ENCODE measurements at regions not wholly inside any gene's neighbourhood (a gene's known extent, or its start where the extent isn't known, plus 50 kb on each side); places are given as distances from the start of the nearest gene placed in this dataset.
A peak's percentile ranks its signal among the peaks of the same experiment; 100 is the strongest.

DNA sequence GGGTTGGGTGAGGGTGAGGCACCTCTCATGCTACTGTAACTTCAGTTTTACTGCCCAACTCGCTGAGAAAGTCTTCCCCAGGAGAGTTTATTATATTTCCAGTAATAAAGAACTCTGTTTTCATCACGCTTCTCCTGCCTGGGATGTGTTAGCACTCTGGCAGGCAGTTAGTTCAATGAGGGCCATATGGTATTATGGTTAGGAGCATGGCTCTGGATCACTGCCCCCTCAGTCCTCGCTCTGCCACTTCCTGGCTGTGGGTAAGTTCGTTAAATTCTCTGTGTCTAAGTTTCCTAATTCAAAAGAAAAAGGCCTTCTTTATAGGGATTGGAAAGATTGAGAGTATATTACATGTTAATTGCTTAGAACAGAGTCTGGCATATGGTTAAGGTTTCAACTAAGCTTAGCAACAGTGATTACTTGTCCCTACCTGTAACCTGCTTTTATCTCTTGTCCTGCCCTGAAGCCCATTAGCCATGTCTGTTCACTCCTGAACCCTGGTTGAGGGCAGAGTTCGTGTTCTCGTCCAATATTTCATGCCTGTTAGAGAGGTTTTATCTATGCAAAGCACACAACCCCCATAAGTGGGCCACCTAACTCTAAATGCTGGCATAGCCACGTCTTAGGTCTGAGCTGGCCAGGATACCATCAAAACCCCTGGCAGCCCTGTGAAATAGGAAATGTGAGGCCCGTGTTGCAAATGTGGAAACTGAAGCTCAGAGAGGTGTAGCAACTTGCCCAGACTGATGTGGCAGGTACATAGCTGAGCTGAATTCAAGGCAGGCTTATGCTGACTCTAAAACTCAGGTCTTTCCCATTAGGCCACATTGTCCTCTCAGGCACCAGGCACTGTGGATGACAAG lies 342.5 kb upstream of the JARID2 start:
- DNase-seq: no peak

DNA sequence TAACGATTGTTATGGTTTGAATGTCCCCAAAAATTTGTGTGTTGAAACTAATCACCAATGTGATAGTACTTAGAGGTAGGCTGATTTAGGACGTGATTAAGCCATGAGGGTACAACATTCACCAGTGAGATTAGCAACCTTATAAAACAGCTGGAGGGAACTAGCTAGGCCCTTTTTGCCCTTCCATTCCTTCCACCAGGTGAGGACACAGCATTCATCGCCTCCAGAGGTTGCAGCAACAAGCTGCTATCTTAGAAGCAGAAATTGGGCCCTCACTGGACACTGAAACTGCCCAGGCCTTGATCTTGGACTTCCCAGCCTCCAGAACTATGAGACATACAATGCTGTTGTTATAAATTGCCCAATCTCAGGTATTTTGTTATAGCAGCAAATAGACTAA lies 340.7 kb upstream of the JARID2 start:
- DNase-seq: no peak

DNA sequence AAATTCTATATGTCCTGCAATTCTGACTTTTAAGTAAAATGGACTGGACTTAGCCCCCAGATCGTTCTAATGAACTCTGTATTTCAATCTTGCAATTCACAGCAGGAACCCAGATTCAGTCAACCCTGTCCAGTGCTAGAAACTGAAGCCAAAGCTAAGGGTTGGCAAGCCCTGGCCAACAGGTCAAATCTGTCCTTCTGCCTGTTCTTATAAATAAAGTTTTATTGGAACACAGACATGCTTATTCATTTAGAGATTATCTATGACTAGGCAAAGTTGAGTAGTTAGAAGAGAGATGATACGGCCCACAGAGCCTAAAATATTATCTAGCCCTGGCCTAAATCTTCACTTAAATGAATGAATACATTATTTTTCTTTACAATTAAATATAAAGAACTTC lies 339.2 kb upstream of the JARID2 start:
- no peak for DNase-seq

DNA sequence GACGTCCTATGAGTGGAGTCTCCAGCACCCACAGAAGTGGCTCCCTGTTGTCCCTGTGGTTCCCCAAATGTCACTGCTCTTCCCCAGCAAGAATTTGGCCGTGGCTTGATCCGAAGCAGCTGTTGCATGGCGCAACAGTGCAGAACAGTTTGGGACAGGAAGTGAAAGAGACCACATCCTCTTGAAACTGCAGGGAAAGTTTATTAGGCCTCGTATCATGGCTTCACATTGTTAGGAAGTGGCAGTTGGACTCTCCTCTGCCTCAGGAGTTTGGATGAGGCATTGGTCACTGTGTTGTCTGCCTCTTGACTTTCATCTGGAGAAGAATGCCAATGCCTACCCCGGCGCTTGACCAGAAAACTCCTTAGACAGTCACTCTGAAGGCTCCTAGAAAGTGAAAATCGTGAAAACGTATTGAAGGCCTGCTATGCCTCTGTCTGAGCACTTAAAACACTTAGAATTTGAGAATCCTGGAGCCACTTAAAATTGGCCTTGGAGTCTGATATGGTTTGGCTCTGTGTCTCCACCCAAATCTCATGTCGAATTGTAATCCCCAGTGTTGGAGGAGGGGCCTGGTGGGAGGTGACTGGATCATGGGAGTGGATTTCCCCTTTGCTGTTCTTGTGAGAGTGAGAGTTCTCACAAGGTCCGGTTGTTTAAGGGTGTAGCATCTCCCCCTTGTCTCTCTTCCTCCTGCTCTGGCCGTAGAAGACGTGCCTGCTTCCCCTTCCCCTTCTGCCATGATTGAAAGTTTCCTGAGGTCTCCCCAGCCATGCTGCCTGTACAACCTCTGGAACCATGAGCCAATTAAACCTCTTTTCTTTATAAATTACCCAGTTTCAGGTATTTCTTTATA lies 334.9 kb upstream of the JARID2 start:
- no peak for DNase-seq

DNA sequence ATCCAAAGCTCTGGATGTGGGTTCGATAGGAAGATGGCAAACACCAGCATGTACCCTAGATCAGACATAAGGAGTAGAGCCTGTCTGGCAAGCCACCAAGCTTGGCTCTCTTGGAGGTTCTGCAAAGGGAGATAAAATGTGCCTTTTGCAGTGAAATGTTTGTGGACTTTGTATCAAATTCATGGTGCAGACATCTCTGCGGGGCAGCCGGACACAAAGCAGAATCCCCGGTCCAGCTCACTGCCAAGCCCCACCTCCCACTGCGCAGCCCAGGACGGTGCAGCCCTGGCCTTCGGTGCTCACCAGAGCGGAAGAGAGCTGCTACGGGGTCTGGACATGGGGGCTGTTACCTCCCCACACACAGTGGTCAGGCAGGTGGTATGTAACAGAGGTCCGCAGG lies 333.6 kb upstream of the JARID2 start:
- no peak for DNase-seq

DNA sequence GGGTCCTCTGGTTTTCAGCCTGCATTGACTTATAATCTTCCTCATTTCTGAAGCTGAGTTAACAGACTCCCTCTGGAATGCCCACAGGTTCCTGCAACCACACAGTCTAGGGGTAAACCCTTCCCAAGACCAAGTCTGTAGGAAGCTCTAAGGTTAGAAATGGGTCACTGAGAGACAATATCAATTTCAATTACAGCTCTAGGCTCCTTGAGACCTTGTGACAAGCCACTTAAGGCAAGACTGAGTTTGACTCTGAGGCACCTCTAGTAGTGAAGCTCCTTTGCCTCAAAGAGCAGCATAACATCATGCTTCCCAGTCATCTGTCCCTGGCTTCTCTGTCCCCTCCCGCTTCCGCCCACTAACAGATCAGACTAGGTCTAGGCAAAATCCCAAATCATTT lies 333.2 kb upstream of the JARID2 start:
- DNase-seq: no peak

DNA sequence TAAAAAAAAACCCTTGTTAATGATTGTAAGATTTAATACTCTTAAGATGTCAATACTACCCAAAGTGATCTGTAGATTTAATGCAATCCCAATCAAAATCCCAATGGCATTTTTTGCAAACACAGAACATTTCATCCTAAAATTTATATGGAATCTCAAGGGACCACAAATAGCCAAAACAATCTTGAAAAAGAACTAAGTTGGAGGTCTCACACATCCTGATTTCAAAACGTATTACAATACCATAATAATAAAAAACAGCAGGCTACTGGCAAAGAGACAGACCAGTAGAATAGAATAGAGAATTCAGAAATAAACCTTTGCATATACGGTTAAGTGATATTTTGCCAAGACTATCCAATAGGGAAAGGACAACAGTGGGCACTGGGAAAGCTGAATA lies 331.9 kb upstream of the JARID2 start:
- DNase-seq: no peak

DNA sequence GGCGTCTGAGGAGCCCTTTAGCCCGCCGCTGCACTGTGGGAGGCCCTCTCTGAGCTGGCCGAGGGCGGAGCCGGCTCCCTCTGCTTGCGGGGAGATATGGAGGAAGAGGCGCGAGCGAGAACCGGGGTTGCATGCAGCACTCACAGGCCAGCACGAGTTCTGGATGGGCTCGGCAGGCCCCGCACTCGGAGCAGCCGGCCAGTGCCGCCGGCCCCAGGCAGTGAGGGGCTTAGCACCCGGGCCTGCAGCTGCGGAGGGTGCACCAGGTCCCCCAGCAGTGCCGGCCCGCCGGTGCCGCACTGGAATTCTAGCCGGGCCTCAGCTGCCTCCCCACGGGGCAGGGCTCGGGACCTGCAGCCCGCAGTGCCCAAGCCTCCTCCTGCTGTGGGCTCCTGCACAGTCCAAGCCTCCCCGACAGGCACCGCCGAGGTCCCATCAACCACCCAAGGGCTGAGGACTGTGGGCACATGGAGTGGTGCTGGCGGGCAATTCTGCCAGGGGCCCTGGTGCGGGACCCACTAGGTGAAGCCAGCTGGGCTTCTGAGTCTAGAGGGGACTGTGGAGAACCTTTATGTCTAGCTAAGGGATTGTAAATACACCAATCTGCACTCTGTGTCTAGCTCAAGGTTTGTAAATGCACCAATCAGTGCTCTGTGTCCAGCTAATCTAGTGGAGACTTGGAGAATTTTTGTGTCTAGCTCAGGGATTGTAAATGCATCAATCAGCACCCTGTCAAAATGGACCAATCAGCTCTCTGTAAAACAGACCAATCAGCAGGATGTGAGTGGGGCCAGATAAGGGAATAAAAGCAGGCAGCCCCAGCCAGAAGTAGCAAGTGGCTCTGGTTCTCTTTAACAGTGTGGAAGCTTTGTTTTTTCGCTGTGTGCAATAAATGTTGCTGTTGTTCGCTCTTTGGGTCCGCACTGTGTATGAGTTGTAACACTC lies 329.7 kb upstream of the JARID2 start:
- no peak for DNase-seq

DNA sequence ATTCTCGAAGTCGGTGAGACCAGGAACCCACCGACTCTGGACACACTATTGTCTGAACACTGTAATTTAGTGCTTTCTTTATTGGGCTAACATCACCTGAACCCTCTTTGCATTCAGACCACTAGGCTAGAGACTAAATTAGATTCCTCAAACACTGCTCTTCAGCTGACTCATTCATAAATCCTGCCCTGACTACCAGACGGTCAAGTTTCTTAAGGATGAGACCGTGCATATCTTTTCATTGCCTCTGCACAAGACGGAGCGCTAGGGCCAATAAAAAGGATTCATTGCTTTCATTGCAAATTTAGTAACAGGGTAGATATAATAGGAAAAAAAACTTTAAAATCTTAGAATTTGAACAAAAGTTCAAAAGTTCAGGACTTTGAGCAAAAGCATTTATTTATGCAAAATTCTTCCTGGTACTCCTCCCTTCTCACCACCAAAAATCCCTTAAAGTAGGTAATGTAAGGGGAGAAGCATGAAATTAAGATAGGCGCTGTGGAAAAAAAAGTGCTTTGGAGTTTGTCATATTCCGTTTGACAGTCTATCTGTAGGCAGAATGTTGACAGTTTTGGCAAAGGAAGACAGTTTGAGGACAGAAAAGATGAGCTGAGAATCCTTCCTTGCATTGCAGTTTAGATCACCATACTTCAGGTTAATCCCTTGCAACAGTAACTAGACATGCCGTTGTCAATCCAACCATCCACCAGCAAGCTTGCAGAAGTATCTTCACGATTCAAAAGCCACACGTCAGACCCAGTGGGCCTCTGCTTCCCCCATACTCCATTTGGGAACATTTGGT lies 328.6 kb upstream of the JARID2 start:
- DNase-seq: no peak

DNA sequence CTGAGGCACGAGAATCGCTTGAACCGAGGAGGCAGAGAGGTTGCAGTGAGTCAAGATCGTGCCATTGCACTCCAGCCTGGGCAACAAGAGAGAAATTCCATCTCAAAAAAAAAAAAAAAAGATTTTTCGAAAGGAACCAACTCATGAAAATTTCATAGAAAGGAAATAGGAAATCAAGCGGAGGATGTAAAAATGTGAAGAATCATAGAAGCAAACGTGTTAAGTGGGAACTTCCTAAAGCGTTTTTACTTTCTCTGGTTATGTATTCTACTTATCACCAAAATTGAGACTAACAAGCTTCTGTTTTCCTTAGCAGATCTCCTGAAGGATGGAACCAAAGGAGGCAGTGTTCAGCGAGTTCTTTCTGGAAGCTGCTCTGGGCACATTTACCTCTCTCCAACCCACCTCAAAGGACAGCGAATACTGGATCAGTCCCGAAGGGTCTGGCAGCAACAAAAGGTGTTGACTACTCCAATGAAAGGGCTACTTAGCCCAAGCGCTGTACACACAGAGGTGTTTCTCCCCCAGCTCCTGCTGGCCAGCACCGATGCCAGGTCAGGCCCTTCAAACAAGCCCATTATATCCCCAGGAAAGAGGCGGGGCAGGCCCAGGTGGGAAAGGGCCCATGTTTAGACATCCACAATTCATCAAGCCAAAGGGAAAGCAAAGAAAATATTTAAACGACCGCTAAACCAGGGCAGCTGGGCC lies 327.5 kb upstream of the JARID2 start:
- DNase-seq: no peak

DNA sequence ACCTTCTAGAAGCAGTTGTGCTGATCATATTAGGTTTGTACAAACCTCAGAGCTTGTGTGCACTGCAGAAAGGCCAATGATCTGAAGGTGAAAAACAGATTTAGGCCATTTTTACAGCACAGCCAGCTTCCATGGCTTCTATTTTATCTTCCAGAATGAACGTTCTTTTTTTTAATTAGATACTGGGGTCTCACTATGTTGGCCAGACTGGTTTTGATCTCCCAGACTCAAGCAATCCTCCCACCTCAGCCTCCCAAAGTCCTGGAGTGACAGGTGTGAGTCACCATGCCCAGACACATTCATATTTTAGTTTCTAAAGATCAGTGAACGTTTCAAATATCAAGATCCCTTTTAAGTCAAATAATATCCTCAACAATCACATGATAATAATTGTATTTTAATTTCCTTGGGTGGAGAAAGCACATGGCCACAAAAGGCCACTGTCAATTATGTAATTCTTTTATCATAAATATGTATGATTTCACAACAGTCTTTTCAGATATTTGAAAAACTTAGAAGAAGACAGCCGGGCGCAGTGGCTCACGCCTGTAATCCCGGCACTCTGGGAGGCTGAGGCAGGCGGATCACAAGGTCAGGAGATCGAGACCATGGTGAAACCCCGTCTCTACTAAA lies 326.7 kb upstream of the JARID2 start:
- no peak for DNase-seq

DNA sequence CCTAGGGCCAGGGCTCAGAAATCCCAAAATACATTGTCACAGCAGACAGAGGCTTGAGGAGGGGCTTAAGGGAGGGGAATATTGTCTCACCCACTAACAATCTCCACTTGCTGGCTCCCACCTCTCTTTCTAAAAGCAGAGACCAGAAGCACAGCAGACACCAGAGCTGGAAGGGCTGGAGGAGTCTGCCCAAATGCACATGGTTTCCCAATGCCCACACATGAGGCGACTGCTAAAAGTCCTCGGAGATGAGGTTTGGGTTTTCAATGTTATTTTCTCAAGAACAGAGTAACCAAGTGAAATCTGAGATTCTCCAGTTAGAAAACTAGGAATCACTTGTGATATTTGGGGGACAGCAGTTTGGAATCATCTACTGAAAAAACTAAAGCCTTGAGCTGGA lies 325.6 kb upstream of the JARID2 start:
- no peak for DNase-seq

DNA sequence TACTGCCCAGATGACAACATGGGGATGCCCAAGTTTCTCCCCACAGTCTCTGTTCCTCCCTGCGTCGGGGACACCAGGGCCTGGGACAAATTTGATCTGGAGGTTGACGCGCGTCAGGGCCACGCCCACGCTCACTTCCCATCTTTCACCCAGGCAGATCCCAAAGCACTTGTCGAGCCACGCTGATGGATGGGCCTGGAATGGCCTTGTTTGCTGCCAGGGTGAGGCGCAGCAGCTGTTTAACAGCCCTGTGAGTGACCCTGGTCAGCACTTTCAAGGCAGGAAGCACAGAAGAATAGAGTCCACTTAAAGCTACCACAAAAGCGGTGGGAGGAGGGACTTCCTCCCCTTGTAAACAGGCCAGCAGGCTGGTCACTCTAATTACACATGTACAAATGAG lies 324.7 kb upstream of the JARID2 start:
- no peak for DNase-seq

DNA sequence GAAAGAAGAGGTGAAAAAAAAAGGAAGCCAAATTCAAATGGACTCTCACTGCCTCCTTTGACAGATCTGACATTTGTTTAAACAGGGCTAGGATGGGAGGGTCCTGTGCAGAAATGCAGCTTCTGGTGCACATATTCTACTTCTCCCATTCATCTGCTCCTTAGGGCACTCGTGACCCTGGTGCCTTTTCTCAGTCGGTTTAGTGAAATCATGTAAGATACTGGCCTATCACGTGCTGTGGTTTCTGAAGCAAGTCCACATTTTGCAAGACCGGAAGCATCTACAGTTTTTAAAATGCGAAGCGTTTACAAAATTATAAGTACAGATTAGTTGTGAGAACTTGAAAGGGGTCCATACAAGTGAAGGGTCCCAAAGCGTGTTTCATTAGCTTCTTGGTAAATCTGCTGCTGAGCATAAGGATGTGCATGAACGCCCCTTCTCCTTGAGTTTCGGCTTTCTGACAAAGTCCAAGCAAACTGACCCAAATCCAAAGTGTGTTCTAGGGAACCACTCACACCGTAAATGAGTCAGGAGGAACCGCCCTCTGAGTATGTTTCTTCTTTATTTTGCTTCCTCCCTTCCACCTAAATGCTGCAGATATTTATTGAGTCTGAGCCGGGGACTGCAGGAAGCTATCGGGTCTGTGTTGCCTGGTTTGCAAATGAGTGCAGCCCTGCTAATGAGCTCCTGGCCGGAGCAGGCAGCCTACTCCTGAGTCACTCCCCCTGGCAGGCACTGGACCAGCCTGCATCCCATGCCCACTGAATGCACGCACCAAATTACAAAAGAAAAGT lies 323.8 kb upstream of the JARID2 start:
- DNase-seq: no peak

DNA sequence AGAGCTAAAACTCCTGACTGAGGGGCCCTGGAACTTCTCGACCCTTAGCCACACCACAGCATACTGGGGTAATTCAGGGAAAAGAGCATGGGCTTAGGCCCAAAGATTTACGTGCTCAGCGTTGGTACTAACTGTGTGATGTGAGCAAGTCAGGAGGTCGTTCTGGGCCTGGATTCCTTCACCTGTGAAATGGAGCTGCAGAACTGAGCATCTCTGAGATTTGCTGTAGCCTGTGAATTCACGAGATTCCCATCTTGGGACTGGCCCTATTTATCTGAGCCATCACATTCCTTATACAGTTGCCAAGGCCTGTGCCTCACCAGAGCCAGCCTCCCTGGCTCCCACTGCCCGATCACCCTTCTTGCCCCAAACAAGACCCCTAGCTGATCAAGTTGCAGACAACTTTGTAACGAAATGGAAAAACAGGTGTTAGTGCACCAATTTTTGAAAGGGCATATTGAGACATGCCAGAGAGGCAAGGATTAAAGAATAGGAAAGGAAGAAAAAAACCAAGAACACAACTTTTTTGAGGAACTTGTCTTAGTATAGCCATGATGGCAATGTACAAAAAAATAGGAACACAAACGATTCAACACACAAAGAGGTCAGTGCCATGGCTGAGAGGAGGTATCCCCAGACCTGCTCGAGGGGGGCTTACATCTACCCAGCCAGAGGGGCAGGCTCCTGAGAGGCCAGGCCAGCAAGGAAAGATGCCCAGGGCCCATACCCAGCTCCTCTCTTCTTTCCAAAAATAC lies 323.0 kb upstream of the JARID2 start:
- DNase-seq: no peak

DNA sequence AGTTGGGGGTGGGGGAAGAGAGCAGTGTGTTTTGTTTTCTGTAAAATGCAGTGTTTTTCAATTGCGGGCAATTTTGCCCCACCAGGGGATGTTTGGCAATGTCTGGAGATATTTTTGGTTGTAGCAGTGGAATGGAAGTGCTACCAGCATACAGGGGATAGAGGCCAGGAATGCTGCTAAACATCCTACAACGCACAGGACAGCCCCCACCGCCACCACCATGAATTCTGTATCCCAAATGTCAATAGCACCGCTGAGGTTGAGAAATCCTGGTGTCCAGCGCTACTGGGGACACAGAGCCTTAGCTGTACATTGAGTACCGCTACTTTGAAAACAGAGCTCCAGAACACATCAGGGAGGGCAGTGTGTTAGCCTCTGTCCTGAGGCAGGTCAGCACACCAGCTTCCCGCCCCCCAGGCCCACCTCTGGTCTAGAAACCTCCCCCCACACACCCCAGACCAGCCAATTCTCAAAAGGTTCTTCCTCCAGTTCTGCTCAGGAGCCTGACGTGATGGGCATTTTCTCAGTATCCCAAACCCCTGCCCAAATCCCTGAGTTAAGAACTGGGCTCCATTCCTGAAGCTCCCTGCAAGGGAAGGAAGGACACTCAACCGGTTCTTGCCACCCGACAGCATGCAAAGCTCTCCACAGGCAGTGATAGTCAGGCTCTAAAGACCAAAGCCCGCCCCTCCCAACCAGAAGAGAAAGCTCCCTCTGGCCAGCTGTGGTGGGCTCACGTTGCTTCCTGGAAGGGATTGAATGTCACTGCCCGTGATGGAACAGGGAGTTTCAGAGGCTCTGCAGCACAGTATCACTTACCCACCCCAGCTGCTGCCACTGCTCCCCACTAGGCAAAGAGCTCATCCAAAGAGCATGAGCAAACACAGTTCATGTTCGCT lies 321.5 kb upstream of the JARID2 start:
- DNase-seq: peak; percentile 38 to 67

DNA sequence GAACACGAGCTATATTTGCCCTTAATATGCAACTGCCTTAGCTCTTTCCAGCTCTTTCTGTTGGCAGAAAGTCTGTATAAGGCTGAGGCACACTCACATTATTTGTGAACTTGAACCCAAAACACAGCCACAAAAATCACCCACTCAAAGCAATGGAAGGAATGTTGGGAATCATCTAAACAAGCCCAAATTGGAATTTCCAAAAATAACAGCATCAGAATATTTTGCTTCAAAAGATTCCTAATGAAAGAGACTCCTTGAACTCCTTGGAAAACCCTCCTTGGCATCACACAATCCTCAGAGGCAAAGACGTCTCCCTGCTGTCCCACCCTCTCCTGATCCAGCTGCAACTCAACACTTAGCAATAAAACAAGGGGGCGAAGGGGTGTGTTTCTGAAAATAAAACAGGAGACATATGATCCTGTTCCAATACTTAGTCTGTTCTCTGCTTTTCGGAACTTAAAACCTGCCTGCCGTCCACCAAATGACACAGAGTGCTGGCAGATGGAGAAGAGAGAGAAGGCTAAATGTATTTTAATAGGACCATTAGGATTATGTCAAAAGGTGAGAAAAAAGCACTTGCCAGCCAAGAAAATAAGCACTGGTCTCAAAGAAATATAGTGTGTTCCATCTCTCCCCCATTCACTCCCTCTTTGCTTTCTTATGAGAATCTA lies 320.7 kb upstream of the JARID2 start:
- no peak for DNase-seq

DNA sequence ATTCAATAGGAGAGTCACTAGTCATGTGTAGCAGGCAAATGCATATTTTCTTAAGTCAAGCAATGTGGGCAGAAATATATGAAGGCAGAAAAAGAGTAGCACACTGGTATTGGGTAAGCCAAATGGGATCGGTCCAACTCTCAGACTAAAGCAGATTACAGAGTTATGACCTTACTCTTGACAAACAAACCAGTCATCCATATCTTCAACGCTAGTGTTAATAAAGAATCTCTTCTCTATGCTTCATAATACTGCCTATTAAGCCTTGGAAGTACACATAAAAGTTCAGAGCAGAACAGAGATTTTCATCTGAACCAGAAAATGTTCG lies 320.2 kb upstream of the JARID2 start:
- no peak for DNase-seq
